PC-9 (cell line): ENCODE measurements at regions not wholly inside any gene's neighbourhood (a gene's known extent, or its start where the extent isn't known, plus 50 kb on each side); places are given as distances from the start of the nearest gene placed in this dataset.

ENCODE experiments used
- EZH2 ChIP-seq: fragments of 200-600 bp; sonication (generic); IDR thresholded peaks from 2 replicates; pipeline ENCODE4 v1.8.0; 2017; ENCODE audit warnings: antibody characterized with exemption, low read depth
- TF ChIP-seq, protein P1 (sequence below): fragments of 200-600 bp; sonication (generic); conservative IDR thresholded peaks from 2 replicates; pipeline ENCODE4 v1.6.1; 2017; ENCODE audit warnings: mixed run types, antibody characterized with exemption, mild to moderate bottlenecking, moderate library complexity

DNA sequence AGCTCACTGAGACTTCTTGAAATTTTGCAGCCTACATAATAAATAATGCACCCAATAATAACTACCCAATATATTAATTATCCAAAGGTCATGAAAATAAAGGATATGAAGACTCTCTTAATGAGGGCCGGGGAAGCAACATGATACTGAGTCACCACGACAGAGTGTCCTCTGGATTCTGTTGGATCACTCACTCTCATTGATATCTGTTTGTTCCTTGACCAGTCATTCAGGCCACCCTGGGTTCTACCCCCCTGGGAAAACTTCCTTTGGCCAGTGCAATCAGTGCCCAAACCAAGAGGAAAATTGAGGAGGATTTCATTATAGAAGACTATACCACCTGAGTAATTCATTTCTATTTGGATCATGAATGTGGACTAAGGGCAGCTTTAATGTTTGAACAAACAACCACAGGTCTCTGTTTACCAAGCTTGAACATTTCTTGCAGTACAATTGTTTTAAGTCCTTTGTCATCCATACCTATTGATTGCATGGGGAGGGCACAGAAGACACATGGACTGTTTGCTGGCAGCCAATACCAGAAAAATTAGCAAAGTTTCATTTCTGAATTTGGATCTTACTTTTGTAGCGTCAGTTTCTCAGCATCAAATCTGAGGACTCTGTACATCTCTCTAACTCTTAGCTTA lies 137.2 kb upstream of the FGGY start:
- TF ChIP-seq, protein P1, sequence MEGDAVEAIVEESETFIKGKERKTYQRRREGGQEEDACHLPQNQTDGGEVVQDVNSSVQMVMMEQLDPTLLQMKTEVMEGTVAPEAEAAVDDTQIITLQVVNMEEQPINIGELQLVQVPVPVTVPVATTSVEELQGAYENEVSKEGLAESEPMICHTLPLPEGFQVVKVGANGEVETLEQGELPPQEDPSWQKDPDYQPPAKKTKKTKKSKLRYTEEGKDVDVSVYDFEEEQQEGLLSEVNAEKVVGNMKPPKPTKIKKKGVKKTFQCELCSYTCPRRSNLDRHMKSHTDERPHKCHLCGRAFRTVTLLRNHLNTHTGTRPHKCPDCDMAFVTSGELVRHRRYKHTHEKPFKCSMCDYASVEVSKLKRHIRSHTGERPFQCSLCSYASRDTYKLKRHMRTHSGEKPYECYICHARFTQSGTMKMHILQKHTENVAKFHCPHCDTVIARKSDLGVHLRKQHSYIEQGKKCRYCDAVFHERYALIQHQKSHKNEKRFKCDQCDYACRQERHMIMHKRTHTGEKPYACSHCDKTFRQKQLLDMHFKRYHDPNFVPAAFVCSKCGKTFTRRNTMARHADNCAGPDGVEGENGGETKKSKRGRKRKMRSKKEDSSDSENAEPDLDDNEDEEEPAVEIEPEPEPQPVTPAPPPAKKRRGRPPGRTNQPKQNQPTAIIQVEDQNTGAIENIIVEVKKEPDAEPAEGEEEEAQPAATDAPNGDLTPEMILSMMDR: no peak
- TF ChIP-seq EZH2: no peak
